ENCODE measurements at regions not wholly inside any gene's neighbourhood (a gene's known extent, or its start where the extent isn't known, plus 50 kb on each side); places are given as distances from the start of the nearest gene placed in this dataset.

DNA sequence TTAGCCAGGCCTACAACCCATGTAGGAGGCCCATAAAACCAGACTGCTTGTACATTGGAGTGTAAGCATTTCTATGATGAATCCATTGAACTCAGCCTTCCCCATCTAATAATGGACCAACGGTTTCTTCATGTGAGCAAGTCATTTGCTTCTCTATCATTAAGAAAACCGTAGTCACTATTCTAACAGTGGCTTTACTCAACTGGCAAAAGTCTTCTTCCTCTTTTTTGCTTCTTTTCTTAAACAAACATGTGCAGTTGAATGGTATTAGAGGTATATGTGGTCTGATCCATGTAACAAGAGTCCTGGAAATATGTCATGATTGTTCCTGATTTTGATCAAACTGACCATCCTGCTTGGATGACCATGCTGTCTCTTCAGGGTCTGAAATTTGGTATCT lies 132.4 kb upstream of the STXBP5 start:
- TF ChIP-seq, protein P1, sequence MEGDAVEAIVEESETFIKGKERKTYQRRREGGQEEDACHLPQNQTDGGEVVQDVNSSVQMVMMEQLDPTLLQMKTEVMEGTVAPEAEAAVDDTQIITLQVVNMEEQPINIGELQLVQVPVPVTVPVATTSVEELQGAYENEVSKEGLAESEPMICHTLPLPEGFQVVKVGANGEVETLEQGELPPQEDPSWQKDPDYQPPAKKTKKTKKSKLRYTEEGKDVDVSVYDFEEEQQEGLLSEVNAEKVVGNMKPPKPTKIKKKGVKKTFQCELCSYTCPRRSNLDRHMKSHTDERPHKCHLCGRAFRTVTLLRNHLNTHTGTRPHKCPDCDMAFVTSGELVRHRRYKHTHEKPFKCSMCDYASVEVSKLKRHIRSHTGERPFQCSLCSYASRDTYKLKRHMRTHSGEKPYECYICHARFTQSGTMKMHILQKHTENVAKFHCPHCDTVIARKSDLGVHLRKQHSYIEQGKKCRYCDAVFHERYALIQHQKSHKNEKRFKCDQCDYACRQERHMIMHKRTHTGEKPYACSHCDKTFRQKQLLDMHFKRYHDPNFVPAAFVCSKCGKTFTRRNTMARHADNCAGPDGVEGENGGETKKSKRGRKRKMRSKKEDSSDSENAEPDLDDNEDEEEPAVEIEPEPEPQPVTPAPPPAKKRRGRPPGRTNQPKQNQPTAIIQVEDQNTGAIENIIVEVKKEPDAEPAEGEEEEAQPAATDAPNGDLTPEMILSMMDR (IDR thresholded peaks at IDR 0.05) = no peak
- no peak for TF ChIP-seq POLR2A (IDR thresholded peaks at IDR 0.05)
